Middle frontal gyrus (tissue), 1 donor: ENCODE measurements at regions not wholly inside any gene's neighbourhood (a gene's known extent, or its start where the extent isn't known, plus 50 kb on each side); places are given as distances from the start of the nearest gene placed in this dataset.

ENCODE experiments used
- DNase-seq: peaks from one replicate; pipeline ENCODE4 v3.0.0-alpha.2; 2015; ENCODE audit warnings: low spot score; ENCODE audit errors: extremely low spot score

DNA sequence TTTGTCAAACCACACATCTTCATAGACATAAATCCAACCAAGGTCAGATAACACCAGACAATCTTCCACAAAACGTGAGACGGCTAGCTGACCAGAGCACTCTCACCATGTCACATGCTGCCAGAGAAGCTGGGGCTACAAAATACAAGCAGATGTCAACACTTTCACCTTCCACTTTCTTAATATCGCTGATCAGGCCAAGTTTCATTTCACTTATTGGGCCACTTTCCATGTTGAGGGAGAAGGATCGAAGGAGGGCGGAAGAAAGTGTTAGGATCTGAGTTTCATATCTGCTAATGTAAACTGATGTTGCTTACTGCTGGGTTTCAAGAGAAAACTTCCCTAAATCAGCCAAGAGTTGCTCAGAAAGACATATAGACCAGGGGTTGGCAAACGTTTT lies 177.0 kb upstream of the PRDM1 start:
- DNase-seq: no peak

DNA sequence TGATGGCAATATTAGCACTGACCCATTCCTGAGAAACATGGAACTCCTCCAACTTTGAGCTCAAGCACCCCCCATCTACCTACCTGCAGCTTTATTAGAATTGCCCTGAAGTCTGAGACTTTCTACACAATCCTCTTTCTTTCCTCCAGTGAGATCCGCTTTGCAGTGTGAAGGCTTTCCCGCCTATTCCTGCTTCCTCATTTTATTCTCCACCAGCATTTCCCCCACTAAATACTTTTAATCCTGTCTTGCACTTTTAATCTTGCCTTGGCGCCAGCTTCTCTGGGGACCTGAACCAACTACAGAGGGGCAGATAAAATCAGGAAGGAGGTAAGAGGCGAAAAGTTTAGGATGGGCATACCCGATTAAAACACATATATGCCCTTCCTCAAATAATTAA lies 178.1 kb upstream of the PRDM1 start:
- DNase-seq: no peak

DNA sequence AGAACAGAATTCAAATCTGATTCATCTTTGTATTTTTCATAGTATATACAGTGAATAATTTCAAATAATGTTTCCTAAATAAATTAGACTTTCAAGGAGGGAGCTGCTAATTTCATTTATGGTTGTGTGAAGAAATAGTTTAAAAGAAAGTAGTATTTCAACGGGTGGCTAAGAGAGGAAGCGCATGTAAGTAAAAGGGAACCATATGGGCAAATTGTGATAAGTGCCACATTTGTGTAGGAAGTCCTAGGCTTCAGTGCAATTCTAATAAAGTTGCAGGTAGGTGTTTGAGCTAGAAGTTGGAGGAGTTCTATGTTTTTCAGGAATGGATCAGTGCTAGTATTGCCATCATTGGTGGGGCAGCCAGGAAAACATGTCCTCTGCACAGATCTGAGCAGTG lies 178.8 kb upstream of the PRDM1 start:
- DNase-seq: no peak

DNA sequence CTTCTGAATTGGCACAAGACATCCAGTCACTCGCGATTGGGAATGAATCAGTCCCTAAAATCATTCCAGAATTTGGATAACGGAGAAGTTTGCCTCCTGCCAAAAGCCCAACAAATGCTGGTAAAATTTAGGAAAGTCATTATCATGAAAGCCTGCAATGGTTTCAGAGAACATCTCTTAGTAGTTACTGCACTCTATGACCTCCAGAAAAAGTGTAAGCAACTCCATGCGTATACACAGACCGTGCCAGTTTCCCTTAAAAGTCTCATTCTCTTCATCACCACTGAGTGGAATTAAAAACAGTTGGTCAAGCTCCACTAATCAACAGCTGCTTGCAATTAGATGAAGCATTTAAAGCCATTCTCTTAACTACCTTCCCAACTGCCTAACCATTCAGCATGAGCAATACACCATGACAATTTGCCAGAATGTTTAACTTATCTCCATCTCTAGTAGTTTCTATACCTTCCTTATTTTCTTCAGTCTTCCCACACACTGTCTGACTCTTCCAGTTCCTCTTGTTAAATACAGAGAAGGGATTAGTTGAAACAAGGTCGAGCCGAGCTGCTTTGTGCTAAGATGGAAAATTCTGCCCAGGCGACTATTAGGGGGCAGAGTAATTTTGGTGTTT lies 183.6 kb upstream of the PRDM1 start:
- no peak for DNase-seq

DNA sequence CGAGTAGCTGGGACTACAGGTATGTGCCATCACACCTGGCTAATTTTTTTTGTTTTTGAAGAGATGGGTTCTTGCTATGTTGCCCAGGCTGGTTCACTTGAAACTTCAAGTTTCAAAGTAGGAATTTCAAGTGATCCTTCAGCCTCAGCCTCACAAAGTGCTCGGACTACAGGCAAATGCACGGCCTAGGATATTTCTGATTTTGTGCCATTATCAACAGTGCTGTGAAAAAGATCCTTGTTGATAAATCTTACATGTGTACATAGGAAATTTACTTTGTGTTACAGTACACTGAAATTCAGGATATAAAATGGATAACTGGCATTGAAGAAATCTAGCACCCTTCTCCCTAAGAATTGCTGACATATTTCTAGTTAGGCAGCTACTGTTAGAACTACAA lies 184.6 kb upstream of the PRDM1 start:
- no peak for DNase-seq

DNA sequence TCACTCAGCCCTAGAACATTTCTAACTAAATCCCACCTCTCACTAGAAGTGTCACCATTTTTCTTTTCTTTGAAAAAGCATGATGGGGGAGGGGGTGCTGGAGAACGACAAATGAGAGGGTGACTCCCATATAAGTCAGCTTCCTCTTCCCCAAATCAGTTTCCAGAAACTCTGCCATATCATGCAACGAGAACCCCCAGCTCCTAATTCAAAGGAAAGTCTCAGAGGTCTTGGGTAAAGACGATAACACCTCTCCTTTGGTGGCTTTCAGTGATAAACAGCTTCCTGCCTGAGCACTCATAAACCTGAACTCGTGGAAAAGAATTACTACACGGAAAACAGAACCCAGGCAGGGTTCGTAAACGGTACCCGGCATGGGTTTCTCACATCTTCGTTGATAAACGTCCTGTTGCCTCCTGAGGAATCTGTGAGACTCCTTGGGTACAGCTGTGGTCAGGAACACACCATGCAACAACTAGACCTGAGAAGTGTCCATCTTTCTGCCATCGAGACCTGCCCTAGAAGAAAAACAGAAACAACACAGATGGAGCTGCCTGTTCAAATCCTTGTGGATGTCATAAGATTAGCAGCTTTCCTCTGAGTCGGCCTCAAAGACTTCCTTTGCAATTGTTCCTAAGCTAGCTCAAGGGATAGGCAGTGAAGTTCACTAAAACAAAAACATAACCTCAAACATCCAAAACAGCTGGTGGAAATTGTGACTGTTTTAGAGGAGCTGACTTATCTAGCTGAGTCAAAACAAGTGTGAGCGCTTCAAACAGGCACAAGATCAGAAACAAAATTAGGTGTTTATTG lies 185.8 kb upstream of the PRDM1 start:
- DNase-seq: no peak

DNA sequence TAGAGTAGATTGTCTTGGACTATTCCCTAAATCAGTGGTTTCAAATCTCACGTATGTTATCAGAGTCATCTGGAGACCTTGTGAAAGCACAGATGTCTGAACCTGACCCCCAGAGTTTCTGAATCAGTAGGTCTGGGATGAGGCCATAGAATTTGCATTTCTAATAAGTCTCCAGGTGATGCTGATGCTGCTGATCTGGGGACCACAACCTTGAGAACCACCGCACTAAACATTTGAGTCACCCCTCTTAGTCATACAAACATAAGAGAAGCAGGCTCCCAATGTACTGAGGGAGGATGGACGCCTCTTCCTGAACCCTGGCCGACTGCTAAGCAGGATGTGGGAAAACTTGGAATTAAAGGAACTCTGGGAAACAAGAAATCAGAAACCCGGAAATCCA lies 187.8 kb upstream of the PRDM1 start:
- no peak for DNase-seq

DNA sequence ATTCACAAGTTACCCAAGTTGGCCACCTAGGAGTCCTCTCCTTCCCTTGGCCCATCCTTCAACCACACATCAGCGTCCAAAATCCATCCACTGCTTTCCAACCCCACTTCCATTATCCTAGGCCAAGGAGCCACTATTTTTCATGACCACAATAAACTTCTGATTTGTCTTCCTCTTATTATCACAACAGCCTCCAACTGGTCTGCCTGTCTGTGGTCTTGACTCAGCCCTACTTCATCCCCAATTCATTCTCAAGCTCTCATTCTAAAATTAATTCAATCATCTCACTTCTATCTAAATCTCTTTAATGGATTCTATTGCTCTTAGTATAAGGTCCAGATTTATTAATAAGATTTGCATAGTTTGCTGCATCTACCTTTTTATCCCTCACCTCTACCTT lies 189.0 kb upstream of the PRDM1 start:
- no peak for DNase-seq

DNA sequence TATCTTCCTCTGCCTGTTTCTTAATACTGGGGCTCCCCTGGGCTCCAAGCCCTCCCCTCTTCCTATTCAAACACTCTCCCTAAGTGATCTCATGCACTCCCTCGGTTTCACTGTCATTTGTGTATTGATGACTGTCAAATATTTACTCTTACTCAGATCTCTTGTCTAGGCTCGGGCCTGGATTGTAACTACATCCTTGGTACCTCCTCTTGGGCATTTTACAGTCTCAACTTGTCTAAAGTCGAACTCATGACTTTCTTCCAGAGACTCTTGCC lies 189.4 kb upstream of the PRDM1 start:
- no peak for DNase-seq

DNA sequence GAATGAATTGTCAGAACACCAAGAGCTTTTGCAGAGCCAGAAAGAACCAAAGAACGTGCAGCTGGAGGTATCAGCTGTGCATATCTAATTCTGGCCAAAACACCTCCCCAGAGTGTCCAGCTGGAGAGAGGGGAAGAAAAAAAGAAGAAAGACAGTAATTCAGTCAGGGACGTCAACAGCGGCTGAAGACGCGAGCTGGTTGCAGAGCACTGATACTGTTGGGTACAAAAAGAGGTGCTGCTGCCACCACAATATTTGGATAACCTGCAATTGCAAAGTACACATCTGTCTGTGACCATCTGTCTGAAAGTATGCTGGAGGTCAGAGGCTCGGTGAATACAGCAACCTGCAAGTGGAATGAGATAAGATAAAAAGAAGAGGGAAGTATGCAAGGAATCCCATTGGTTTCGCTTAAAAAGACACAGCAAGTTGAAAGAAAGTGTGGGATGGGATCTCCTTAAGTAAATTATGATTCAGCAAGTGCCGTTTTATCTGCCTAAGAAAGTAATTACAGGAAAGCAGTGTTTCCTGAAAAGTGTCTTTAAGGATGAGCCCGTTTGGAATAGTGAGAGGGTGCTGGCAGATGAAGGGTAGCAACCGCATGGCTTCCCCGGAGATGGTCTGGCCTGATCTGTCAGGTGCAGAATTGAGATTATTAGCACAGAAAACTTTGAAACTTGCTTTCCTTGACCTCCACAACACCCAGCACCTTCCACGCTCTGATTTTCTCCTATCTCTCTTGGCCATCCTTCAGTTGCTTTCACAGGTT lies 189.9 kb upstream of the PRDM1 start:
- DNase-seq: no peak

DNA sequence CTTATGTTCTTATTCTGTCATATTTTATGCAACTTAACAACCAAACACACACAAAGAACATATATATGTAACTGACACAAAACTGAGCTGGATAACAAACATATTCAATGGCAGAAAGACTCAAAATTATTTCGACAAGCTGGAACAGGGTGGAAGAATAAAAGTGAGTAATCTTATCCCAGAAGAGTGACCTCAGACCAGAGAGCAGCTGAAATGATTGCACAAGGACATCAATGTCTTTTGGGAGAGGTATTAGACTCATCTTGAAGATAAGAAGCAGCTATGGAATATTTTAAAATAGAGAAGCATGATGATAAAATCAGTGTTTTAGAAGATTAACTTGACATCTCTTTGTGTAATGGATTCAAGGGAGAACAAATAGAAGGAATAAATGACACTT lies 191.6 kb upstream of the PRDM1 start:
- no peak for DNase-seq

DNA sequence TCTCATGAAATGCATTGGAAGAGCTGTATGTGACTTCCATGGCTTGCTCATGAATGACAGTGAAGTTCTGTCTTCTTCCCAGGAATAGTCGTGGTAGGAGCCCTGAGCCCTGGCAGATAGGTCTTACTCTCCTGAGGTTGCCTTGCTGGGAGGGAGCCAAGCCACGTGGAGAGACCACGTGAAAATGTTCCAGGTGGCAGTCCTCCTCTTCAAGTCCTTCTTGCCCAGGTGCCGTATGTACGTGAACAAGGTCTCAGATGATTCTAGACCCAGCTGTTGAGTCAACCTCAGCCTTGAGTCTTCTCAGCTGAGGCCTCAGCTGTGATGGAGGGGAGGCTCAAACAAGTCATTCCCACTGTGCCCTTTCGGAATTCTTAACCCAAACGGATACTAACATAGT lies 192.4 kb upstream of the PRDM1 start:
- no peak for DNase-seq

DNA sequence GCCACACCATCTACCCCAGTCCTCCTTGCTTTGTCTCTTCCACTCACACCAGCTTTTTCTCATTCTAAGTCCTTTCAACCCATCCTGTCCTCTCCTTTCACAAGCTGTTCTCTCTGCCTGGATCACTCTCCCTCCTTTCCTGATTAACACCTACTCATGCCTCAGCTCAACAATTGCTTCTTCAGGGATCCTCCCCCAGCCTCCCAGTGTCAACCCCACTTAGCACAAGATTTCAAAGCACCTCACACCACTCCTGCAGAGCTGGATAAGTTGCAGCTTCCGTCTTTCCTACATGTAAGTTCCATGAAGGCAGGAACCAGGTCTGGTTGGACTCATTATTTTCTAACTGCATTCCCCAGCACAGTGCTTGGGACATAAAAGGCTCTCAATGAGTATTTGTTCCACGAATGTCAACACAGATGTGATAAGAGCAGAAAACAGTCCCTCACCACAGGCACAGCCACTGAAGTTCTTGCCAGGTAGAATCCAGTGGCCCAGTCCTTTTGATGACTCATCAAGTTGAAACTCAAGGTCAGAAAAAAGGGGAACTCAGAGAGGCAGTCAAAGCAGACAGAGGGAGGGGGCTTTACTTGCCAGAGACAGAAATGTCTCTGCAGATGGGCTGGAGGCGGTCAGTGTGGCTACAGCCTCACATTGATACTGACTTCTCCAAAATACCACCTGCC lies 193.4 kb upstream of the PRDM1 start:
- DNase-seq: no peak

DNA sequence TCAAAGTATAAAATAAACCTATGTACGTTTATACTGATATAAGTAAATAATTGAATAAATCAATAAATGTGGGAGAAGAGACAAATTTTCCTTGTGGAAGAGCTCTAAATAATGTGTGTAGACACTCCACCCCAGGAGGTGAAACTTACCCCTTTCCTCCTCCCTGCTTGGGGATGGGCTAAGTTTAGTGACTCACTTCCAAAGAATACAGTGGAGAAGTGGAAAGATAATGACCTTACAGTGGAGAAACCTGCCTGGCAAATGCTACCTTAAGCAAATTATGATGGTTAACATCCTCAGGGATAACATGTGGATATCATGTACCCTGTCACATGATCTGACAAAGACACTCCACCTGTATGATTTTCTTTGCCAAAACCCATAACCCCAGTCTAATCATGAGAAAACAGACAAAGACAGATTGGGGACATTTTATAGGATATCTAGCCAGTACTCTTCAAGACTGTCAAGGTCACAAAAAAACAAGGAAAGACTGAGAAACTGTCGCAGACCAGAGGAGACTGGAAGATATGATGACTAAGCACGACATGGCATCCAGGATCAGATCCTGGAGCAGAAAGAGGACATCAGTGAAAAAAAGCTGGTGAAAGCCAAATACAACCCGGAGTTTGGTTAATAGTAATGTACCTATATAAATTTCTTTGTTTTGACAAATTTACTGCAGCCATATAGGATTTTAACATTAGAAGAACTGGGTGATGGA lies 195.5 kb upstream of the PRDM1 start:
- DNase-seq: no peak

DNA sequence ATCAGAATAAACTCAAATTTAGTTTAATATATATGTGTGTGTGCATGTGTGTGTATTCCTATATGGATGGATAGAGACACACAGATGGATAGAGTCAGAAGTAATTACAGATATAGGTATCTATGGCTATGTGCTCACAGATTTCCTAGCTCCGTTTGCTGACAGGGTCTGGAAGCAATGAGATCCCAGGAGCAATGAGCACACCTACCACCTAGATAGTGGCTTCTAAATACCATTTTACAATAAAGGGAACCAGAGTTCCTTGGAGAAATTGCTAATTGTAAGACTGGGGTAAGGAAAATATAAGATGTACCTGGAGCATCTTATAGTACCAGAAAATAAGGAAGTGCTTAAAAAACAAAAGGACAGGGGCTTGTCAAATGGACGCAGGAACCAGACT lies 196.2 kb upstream of the PRDM1 start:
- DNase-seq: no peak

DNA sequence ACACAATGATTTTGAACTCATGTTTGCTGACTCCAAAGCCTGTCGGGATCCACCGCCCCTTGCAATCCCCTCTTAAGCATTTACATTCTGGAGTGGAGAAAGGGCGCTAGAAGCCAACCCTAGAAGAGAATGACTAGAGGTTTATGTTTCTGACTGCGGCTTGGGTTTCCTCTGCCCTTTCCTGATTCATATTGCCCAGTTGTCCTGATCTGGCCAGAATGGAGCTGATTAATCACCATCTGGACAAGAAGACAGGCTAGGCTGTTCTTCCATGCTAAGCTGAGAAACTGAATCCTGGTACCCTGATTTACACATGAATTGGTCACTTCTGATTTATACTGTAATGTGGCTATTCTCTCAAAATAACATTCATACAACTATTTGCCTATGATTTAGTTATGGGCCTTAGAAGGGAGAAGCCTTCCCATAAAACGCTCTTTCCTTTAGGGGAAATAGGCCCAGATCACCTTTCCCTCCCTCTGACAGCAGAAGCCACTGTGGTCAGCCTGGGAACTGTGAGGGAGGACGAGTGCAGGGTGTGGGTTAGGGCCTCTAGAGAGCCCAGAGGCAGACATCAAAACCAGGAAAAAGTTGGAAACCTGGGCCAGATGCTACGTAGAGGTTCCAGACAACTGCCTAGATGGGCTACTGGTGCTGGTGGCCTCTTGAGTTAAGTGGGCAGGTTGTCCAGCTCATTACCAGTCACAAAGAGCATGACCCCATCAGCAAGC lies 199.2 kb upstream of the PRDM1 start:
- no peak for DNase-seq

DNA sequence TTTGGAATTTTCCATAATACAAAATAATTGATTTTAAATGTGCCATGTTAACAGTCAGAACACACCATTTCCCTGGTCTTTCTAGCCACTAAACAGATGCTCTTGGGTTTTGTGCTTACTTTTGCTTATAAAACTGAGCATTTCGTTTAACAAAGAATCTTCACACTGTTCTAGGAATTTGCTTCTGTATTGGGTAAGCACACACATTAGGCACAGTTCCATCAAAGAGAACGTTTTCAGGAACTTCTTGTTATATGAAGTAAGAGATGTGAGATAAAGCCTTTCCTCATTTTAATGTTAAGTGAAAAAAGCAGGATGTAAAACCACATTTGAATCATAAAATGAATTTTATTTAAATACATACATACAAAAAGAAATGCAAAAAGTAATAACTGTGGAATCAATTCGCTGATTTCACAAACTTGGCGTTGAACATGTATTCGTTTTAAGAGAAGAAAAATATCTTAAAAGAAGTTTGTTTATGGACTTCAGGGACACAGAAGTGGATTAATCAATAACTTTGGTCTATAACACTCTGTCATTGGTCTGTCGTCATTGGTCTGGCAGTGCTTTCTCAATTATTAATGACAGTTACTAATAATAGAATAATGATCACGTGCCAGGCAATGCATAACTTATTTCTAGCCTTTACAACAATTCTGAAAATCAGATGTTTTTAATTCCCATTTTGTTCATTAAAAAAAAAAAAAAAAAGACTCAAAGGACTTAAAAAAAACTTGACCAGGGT lies 199.9 kb upstream of the PRDM1 start:
- DNase-seq: no peak

DNA sequence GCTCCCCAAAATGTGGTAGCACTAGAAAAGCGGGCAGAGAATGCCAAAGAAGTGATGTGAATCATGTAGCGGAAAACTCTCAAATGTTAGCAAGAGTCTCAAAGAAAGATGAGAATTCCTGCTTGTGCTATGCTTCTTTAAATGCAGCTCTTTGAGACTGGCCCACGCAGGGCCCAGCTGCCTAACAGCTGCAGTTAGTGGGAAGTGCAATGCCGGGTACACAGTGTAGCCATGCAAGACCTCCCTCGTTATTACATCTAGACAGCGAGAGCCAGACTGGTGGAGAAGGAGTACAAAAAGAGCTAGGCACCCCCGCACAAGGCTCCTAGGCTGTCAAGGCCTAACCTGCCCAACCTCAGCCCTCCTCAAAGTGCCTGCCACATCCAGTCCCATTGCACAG lies 201.7 kb upstream of the PRDM1 start:
- no peak for DNase-seq

DNA sequence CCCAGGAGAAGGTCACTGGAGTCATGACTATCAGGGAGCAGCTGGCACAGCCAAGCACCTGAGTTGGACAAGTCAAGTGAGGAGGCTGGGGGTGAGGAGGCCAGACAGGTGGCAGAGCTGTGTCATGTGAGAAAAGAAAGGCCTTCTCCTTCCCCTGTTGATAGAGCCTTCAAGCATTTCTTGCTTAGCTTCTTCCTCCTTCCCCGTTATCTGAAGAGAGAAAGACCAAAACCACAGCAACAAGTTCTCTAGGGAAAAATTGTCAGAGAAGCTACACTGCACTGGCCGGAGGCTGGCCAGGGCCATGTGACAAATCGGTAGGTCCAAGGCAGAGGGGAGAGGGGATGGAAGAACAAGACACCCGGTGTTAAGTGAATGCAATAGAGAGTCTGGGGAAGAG lies 202.1 kb upstream of the PRDM1 start:
- no peak for DNase-seq

DNA sequence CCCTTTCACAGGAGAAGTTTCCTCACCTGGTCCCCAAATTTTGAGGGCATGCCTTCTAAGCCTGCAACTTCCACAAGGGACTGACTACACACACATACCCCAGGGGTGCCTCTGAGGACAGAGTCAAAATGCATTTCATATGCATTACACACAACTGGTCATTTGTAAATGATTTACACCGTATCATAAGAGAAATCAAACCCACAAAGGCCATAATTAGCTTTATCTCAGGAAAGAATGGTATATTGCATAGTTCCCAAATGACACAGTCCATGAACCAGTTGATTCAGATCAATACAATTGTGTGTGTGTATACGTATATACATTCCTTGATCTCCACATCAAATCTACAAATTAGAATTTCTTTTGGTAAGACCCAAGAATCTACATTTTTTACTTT lies 203.3 kb upstream of the PRDM1 start:
- DNase-seq: no peak
